ENCODE measurements at regions not wholly inside any gene's neighbourhood (a gene's known extent, or its start where the extent isn't known, plus 50 kb on each side); places are given as distances from the start of the nearest gene placed in this dataset.

DNA sequence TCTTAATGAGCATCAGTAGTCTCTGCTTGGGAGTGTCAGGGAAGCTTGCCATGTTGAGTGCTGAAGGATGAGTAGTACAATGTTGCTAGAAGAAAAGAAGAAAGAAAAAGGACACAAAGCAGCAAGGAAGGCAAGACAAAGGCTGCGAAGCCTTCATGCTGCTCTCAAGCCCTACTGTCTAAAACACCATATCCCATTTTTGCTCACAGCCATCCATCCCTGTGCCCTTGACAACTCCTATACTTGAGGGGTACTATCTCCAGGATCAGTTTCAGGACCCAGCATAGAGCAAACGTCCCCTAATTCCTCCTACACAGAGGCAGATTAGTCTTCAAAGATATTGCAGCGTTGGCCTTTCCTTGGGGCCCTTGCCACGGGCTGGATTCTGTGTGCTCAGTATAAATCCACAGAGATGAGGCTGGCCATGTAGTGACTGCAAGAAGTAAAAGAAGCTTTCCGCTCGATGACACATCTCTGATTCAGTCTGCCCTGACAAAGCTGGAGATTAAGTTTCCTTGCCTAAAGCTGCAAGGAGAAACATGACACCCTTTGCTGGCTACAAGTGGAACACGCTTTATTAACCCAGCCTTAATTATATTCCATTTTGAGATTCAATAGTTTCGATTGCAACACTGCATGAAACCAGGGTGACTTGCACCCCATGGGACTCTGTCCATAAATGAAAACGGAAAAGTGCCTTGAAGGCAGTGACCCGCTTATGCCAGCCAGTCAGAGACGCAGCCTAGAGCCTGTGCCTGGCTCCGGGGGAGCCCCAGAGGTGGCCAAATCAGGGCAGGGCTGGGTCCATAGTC lies 304.6 kb downstream of the ACTL7B start:
- H3K27ac ChIP-seq, result no peak overlapping the region
- H3K27me3 ChIP-seq, result no peaks in the 10 kb centered on the region
- TF ChIP-seq, protein P1, sequence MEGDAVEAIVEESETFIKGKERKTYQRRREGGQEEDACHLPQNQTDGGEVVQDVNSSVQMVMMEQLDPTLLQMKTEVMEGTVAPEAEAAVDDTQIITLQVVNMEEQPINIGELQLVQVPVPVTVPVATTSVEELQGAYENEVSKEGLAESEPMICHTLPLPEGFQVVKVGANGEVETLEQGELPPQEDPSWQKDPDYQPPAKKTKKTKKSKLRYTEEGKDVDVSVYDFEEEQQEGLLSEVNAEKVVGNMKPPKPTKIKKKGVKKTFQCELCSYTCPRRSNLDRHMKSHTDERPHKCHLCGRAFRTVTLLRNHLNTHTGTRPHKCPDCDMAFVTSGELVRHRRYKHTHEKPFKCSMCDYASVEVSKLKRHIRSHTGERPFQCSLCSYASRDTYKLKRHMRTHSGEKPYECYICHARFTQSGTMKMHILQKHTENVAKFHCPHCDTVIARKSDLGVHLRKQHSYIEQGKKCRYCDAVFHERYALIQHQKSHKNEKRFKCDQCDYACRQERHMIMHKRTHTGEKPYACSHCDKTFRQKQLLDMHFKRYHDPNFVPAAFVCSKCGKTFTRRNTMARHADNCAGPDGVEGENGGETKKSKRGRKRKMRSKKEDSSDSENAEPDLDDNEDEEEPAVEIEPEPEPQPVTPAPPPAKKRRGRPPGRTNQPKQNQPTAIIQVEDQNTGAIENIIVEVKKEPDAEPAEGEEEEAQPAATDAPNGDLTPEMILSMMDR (IDR thresholded peaks at IDR 0.05; ENCODE audit: low read depth, low read length), result no peak
- peak in 1 of 2 donors; percentile 78 for DNase-seq (ENCODE audit: low read depth in 1 of 2, low spot score in 1 of 2)
- no peaks in the 10 kb centered on the region for H3K9me3 ChIP-seq (ENCODE audit: low read depth)
- no peak overlapping the region for H3K4me3 ChIP-seq
- no peaks in the 10 kb centered on the region for H3K4me1 ChIP-seq (ENCODE audit: low read depth)
- no peaks in the 10 kb centered on the region for H3K36me3 ChIP-seq

DNA sequence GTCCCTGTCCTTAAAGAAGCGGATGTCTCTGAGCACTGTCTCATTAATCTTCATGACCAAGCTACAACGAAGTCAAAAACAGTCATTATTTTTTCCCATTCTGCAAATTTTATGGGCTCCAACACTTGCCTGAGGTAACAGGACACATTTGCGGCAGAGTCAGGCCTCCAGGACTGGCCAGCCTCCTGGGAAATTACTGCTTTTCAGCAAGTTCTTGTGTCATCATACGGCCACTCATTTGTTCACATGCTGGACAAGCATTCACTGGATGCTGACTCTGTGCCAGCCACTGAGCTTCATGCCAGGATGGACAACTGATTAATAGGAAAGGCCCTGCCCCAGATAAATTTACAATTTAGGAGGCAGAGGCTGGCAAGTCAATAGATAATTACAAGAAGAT lies 305.7 kb downstream of the ACTL7B start:
- Histone ChIP-seq H3K4me3 (no peak overlapping the region), H3K27me3 (no peaks in the 10 kb centered on the region), H3K36me3 (no peaks in the 10 kb centered on the region), H3K9me3 (ENCODE audit: low read depth) (no peaks in the 10 kb centered on the region), H3K4me1 (ENCODE audit: low read depth) (no peaks in the 10 kb centered on the region), H3K27ac (no peak overlapping the region)
- no peak for DNase-seq (ENCODE audit: low read depth in 1 of 2, low spot score in 1 of 2)
- TF ChIP-seq, protein P1 (IDR thresholded peaks at IDR 0.05; ENCODE audit: low read depth, low read length), result no peak

DNA sequence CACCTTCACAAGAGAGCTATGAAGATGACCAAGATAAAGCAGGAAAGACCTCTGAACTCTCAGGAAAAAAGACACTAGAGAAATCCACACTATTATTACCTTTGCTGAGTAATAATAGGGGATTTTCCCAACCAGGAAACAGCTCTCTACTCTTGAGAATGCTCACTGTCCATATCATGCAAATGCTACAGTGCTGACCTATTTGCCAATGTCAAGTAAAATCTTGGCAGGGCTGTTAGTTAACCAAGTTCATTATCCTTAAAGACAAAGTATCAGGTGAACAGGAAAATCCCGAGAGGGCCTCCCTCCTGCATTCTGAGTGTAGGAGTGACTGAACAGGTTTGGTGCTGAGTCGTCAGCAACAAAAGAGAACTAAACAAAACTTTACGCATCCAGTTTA lies 306.6 kb downstream of the ACTL7B start:
- TF ChIP-seq, protein P1 (IDR thresholded peaks at IDR 0.05; ENCODE audit: low read depth, low read length), result no peak
- no peak for DNase-seq (ENCODE audit: low read depth in 1 of 2, low spot score in 1 of 2)
- Histone ChIP-seq H3K4me3 (no peak overlapping the region), H3K9me3 (ENCODE audit: low read depth) (no peaks in the 10 kb centered on the region), H3K4me1 (ENCODE audit: low read depth) (no peaks in the 10 kb centered on the region), H3K36me3 (no peaks in the 10 kb centered on the region), H3K27ac (no peak overlapping the region), H3K27me3 (no peaks in the 10 kb centered on the region)

DNA sequence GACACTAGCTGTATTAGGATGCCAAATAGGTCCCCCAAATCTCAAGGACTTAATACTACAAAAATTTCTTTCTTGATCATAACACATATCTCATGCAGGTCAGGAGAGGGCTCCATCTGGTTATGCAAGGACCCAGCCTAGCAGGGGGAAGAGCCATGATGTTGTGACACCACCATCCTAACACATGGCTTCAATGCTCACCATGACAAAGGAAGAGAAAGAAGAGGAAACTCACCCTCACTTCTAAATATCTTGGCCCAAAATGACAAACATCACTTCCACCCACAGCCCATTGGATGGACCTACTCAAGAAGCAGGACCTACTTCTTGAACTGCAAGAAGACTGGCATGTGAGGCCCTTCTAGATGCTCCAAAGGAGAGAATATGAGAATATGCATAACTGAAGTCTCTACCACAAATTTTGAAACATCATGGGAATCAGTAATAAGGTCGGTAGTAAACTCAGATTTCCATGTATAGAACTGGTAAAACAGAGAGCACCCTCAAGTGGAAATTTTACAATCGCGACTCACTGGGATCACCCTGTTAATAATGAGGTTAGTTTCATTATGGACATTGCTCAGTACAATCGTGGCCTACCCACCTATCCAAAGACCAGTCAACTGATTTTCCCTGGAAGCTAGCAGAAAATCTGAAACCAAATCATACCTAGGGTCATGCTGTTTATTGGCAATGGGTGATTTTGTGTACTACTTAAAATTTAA lies 308.2 kb downstream of the ACTL7B start:
- Histone ChIP-seq H3K36me3 (no peaks in the 10 kb centered on the region), H3K27me3 (no peaks in the 10 kb centered on the region), H3K4me1 (ENCODE audit: low read depth) (no peaks in the 10 kb centered on the region), H3K4me3 (no peak overlapping the region), H3K9me3 (ENCODE audit: low read depth) (no peaks in the 10 kb centered on the region), H3K27ac (no peak overlapping the region)
- TF ChIP-seq, protein P1 (IDR thresholded peaks at IDR 0.05; ENCODE audit: low read depth, low read length), result no peak
- DNase-seq (ENCODE audit: low read depth in 1 of 2, low spot score in 1 of 2), result no peak

DNA sequence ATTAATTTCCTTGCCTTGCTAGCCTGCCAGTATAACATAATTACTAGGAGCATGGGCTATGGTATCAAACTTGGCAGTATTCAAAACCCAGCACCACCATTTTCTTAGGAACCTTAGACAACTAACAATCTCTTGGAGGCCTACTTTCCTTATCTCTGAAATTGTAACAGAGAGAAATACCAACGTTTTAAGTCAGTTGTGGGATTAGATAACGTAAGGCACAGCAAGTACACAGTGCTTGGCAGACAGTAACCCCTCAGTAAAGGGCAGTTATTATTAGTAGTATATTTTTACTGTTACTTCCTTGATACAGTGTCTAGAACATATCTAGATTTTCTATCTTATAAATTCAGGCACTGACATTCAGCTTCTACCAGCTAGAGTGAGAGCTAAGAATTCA lies 309.6 kb downstream of the ACTL7B start:
- H3K9me3 ChIP-seq (ENCODE audit: low read depth), result no peaks in the 10 kb centered on the region
- H3K4me3 ChIP-seq, result no peak overlapping the region
- TF ChIP-seq, protein P1 (IDR thresholded peaks at IDR 0.05; ENCODE audit: low read depth, low read length), result no peak
- no peaks in the 10 kb centered on the region for H3K27me3 ChIP-seq
- peak in 1 of 2 donors; percentile 37 for DNase-seq (ENCODE audit: low read depth in 1 of 2, low spot score in 1 of 2)
- no peaks in the 10 kb centered on the region for H3K36me3 ChIP-seq
- H3K4me1 ChIP-seq (ENCODE audit: low read depth), result no peaks in the 10 kb centered on the region
- H3K27ac ChIP-seq, result no peak overlapping the region
